CD4-positive, alpha-beta T cell treated with Interferon alpha-2 for 1 hour (primary cell): ENCODE measurements at regions not wholly inside any gene's neighbourhood (a gene's known extent, or its start where the extent isn't known, plus 50 kb on each side); places are given as distances from the start of the nearest gene placed in this dataset.
"Not testable (repeated sequence)": the region's sequence is repeated elsewhere in the genome, so short reads cannot be mapped to it uniquely, and the experiment has no call there.

Experiments
- DNase-seq, 2 donors: peaks; one replicate each; pipeline ENCODE4 v3.0.0-alpha.2; 2020 to 2022

- no peak for DNase-seq
Observed at GRCh38 chr17:6893382-6894205, 62.1 kb upstream of the TEKT1 start.

- DNase-seq, result no peak
Observed at GRCh38 chr17:6894206-6894528, 62.6 kb upstream of the TEKT1 start.

DNA sequence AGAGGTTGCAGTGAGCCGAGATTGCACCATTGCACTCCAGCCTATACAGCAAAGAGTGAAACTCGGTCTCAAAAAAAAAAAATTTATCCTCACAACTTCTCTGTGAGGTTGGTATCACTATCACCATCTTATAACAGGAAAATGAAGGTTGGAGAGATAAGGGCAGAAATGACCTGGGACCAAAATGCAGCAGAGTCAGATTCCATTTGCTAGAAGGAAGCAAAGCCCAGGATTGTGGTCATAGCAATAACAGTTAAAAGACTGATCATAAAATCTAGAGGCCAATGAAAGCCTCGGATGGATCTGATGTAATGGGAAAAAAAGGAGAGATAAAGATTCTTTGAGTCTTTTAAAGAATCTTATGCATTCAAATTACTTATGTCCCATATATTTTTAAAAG lies 69.6 kb upstream of the TEKT1 start:
- DNase-seq, result no peak

DNA sequence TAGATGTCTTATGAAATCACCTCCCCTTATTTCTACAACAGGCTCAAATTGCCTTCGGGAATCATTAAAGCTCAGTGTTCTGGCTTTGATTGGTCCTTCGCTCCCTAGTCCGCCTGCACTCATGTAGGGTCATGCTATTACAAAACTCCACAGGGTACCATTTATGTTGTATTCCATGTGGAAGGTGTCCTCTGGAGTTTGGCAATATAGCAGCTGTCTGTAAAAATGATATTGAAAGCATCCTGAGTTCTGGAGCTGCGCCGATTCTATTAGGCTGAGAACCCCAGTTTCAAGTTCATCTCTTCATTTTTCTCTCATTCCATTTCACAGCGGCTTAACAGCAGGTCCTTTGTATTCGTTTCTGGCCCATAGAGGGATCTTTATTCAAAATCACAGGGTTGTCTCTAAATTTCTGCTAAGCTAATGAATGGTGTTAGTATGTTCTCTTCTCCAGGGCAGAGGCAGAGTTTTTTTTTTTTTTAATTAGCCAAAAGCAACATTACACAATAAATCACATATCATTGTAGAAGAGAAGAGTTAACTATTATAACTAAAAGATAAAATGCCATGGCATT lies 71.9 kb upstream of the TEKT1 start:
- DNase-seq, result no peak

GRCh38 chr17:6908807-6909206 lies 77.3 kb upstream of the TEKT1 start:
- no peak for DNase-seq

DNA sequence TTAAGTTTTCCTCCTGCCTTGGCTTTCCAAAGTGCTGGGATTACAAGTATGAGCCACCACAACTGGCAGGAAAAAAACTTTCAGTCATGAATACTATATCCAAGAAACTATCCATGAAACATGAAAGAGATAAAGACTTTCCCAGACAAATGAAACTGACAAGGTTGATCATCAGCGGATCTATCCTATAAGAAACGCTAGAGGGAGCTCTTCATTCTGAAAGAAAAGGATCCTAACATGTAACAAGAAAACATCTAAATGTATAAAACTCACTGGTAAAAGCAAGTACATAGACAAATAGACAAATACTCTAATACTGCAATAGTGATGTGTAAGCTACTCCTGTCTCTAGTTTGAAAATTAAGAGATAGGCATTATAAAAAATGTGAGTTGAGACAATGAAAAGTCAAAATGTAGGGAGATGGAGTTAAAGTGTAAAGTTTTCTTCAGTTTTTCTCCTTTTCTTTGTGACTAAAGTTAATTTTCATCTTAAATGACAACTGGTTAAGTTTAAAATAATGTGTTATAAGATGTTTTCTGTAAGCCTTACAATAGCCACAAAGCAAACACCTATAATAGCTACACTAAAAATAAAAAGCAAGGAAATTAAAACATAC lies 79.6 kb upstream of the TEKT1 start:
- peak in 1 of 2 donors; percentile 61 for DNase-seq

GRCh38 chr17:6912110-6913051 lies 80.9 kb upstream of the TEKT1 start:
- DNase-seq, result no peak

- DNase-seq, result peak; percentile 74 to 76
Observed at GRCh38 chr17:6913608-6914443, 82.0 kb upstream of the ALOX12 start.

DNA sequence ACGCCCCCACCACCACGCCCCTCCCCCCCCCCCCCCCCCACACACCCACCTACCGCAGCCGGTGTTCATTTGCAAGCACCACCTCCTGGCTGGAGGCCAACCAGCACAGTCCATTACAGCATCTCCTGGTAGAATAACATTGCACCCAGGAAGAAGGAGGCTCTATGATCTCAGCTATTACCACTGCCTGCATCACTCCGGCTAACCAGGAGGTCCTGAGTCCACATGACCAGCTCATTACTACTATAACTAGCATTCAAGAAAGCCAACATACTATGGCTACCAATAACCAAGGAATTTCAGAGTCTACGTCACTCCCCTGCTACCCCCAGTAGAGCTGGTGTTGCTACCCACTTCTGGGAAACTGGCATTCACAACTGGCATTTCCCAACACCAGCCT lies 81.1 kb upstream of the ALOX12 start:
- peak in 1 of 2 donors; percentile 24 for DNase-seq

DNA sequence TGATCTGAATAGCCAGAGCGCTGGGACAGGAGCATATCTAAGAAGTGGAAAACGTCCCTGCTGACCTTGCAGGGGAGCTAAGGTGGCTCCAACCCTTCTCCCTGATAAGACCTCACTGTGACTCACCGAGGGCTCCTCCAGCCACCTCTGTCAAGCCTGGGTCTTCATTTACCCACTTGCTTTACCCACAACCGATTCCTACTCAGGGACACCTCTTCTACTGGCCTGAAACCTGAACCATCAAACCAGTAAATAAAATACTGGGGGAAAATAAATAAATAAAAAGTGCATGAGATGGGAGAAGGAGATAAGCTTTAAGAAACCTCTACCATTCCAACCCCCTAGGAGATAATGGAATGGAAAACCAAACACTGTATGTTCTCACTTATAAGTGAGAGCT lies 80.2 kb upstream of the ALOX12 start:
- no peak for DNase-seq

DNA sequence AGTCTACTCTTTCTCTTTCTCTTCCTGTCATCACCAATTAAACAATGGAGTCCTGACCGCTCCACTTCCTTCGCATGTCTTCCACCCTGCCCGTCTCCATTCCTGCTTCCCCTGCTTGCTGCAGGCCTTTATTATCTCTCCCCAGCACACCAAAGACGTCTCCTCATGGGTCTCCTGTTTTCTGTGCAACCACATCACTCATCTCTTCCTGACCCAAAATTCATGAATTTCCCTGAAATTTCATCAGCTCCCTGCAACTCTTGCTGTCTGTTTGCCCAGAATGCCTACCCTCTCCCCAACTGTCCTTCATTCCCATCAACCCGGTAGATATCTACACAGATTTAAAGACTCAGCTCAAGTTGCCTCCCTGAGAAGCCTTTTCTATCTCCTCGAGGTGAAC lies 76.7 kb upstream of the ALOX12 start:
- no peak for DNase-seq

DNA sequence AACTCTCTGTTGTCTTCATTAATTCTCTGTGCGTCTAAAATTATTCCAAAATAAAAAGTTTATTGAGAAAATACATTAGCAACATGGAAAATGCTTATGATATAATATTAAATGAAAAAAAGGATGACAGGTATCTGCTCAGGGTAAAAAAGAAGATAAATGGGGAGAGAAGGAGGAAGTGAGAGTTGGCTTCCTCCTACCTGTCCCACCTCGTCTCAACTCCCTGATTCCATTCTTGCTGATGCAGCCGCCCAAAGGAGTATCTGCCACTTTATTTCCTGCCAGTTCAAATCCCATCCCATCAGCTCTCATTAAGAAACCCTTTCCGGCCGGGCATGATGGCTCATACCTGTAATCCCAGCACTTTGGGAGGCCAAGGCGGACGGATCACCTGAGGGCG lies 72.5 kb upstream of the ALOX12 start:
- no peak for DNase-seq

DNA sequence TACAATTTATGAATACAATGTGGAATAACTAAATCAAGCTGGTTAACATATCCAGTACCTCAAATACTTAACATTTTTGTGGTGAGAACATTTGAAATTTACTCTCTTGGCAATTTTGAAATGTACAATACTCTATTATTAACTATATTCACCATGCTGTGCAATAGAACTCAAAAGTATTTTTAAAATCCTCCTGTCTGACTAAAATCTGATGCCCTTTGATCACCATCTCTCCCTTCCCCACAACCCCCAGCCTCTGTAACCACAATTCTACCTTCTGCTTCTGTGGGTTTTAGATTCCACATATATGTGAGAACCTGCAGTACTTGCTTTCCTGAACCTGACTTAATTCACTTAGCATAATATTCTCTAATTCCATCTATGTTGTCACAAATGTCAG lies 71.6 kb upstream of the ALOX12 start:
- DNase-seq, result peak in 1 of 2 donors; percentile 19

DNA sequence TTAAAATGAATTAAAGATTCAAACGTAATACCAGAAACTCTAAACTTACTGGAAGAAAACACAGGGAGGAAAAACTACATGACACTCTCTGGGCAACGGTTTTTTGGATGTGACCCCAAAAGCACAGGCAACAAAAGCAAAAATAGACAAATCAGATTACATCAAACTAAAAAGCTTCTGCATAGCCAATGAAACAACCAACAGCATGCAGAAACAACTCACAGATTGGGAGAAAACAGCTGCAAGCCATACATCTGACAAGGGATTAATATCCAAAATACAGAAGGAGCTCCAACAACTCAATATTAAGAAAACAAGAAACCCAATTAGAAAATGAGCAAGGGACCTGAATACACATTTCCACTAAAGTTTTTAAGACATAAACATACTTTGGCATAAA lies 69.2 kb upstream of the ALOX12 start:
- DNase-seq, result no peak

- no peak for DNase-seq
Observed at GRCh38 chr17:6927290-6928126, 68.3 kb upstream of the ALOX12 start.

DNA sequence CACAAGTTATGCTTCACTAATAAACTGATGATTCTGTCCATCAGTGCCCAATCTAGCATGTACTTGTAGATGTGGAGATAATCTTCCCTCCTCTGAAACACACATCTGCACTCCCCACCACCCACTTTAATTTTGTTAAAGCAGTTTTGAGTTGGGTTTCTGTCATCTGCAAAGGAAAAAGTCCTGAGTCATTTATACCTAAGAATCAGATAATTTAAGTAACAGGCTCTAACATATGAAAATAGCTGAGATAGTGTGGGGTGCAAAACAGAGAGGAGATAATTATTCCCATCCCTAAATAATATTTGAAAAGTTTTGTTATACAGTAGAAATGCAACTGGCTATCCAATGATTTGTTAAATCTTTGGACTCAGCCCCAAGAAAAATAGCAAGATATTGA lies 67.7 kb upstream of the ALOX12 start:
- no peak for DNase-seq

GRCh38 chr17:6930749-6931148 lies 65.1 kb upstream of the ALOX12 start:
- no peak for DNase-seq

- DNase-seq, result not testable (repeated sequence)
Observed at GRCh38 chr17:6934544-6934943, 61.3 kb upstream of the ALOX12 start.

GRCh38 chr17:6936370-6937028 lies 59.4 kb upstream of the ALOX12 start:
- DNase-seq, result peak; percentile 34 to 45

GRCh38 chr17:6938637-6939036 lies 57.2 kb upstream of the ALOX12 start:
- no peak for DNase-seq

GRCh38 chr17:6940186-6940649 lies 55.6 kb upstream of the ALOX12 start:
- DNase-seq, result peak in 1 of 2 donors; percentile 36
